ENCODE measurements at regions not wholly inside any gene's neighbourhood (a gene's known extent, or its start where the extent isn't known, plus 50 kb on each side); places are given as distances from the start of the nearest gene placed in this dataset.

DNA sequence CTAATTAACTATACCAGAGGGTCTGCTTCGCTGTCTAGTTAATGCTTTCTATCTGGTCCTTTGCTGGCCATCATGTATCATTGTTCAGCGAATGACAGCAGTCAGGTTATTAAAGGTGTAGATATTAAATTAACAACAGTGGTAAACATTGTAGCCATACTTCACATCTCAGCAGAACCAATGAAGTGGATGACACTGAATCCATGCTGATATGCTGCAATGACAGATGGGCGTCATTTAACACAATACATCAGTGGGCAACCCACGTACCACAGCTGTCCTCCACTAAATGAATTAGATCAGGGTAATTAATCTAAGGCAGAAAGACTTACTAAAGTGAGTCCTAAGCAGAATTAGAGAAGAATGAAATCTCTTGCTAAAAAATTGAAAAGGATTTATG lies 767.2 kb downstream of the NXPH1 start:
- H3K4me3 ChIP-seq (ENCODE audit: low read length), result no peak overlapping the region
- H3K9ac ChIP-seq (ENCODE audit: low read length), result no peak overlapping the region
- H3K4me2 ChIP-seq (ENCODE audit: low read depth, low read length, poor library complexity, severe bottlenecking), result no peak overlapping the region
- no peaks in the 10 kb centered on the region for H4K20me1 ChIP-seq (ENCODE audit: insufficient read depth, low read depth, low read length)
- H3K79me2 ChIP-seq (ENCODE audit: low read length), result no peaks in the 10 kb centered on the region
- H3K4me1 ChIP-seq (ENCODE audit: low read length), result no peaks in the 10 kb centered on the region
- H3K36me3 ChIP-seq (ENCODE audit: insufficient read depth, low read length), result no peaks in the 10 kb centered on the region
- H3K27me3 ChIP-seq (ENCODE audit: low read length), result no peaks in the 10 kb centered on the region
- H3K9me2 ChIP-seq (replicated peaks; ENCODE audit: insufficient read depth, low read length), result no peaks in the 10 kb centered on the region
- DNase-seq, result no peak
- no peak overlapping the region for H2AFZ ChIP-seq (ENCODE audit: low read length)
- no peak overlapping the region for H3K27ac ChIP-seq (ENCODE audit: low read length)
- peaks cover 9% of the 10 kb centered on the region; the same call in 1 of the 2 replicates for H3K9me3 ChIP-seq (ENCODE audit: low read length)

DNA sequence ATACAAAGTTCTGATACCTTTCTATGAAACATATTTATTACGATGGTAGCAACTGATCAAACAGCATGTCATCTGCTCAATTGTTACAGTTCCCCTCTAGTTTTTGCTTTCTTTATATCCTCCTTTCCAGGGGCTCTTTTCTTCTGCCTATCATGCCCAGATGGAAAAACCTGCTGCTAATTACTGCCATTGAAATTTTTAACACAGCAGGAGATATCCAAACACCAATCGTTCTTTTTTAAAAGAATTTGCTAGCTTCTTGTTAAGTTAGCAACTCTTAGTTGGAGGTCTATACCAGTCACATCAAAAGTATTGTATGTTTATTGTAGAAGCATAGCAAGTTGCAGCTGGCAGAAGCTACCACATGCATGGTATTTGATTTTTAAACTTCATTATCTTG lies 768.5 kb downstream of the NXPH1 start:
- Histone ChIP-seq H4K20me1 (ENCODE audit: insufficient read depth, low read depth, low read length) (no peaks in the 10 kb centered on the region), H3K9me3 (ENCODE audit: low read length) (0 out of 2 replicates have a peak, but pooled peaks cover 6% of the 10 kb centered on the region), H3K79me2 (ENCODE audit: low read length) (no peaks in the 10 kb centered on the region), H3K4me2 (ENCODE audit: low read depth, low read length, poor library complexity, severe bottlenecking) (no peak overlapping the region), H2AFZ (ENCODE audit: low read length) (no peak overlapping the region), H3K4me3 (ENCODE audit: low read length) (no peak overlapping the region), H3K36me3 (ENCODE audit: insufficient read depth, low read length) (no peaks in the 10 kb centered on the region), H3K27ac (ENCODE audit: low read length) (no peak overlapping the region), H3K27me3 (ENCODE audit: low read length) (no peaks in the 10 kb centered on the region), H3K9me2 (replicated peaks; ENCODE audit: insufficient read depth, low read length) (no peaks in the 10 kb centered on the region), H3K9ac (ENCODE audit: low read length) (no peak overlapping the region), H3K4me1 (ENCODE audit: low read length) (no peaks in the 10 kb centered on the region)
- DNase-seq, result no peak

DNA sequence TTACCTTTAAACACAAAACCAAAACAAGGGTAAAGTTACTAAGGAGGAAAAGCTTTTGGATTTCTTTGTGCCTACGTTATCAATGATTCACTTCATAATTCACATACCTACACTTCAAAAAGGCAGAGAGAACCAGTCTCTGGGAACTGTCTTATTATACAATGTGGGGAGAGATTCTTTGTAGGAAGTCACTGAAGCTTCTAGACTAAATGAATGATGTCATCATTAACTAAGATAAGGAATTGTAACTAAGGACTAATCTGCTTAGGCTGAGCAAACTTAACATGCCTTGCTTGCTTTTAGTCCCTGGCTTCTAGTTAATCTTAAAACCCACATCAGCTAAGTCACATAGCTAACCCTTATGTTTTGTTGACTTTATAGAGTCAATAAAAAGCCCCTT lies 771.2 kb downstream of the NXPH1 start:
- no peak overlapping the region for H2AFZ ChIP-seq (ENCODE audit: low read length)
- no peaks in the 10 kb centered on the region for H3K79me2 ChIP-seq (ENCODE audit: low read length)
- DNase-seq, result no peak

DNA sequence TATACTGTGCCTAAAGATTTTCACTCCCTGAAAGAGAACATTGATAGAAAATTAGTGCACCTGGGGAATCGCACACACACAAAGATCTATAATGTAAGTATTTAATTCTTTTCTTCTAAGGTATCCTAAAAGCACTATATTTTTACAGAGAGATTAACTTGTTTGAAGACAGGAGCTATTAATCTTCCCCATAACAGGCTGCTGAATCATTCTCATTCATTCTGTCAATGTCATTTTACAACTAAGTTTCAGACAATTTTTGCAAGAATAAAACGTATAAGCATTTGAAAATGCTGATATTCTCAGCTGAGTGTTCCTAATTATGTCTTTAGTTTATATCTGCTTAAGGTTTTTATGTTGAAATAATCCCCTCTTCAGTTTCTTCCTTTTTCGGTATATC lies 776.7 kb downstream of the NXPH1 start:
- Histone ChIP-seq H3K9ac (ENCODE audit: low read length) (no peak overlapping the region), H3K79me2 (ENCODE audit: low read length) (no peaks in the 10 kb centered on the region), H3K36me3 (ENCODE audit: insufficient read depth, low read length) (no peaks in the 10 kb centered on the region), H3K27me3 (ENCODE audit: low read length) (no peaks in the 10 kb centered on the region), H3K9me2 (replicated peaks; ENCODE audit: insufficient read depth, low read length) (no peaks in the 10 kb centered on the region), H4K20me1 (ENCODE audit: insufficient read depth, low read depth, low read length) (no peaks in the 10 kb centered on the region), H3K27ac (ENCODE audit: low read length) (no peak overlapping the region), H3K4me2 (ENCODE audit: low read depth, low read length, poor library complexity, severe bottlenecking) (no peak overlapping the region), H2AFZ (ENCODE audit: low read length) (no peak overlapping the region), H3K4me1 (ENCODE audit: low read length) (no peaks in the 10 kb centered on the region), H3K4me3 (ENCODE audit: low read length) (no peak overlapping the region), H3K9me3 (ENCODE audit: low read length) (peaks cover 12% of the 10 kb centered on the region; the same call in 1 of the 2 replicates)
- DNase-seq, result no peak

More for the DNA sequence above, 771.2 kb downstream of the NXPH1 start:
- Histone ChIP-seq H4K20me1 (ENCODE audit: insufficient read depth, low read depth, low read length) (no peaks in the 10 kb centered on the region), H3K9ac (ENCODE audit: low read length) (no peak overlapping the region), H3K9me3 (ENCODE audit: low read length) (peaks cover 7% of the 10 kb centered on the region; the same call in 1 of the 2 replicates), H3K36me3 (ENCODE audit: insufficient read depth, low read length) (no peaks in the 10 kb centered on the region), H3K27me3 (ENCODE audit: low read length) (no peaks in the 10 kb centered on the region), H3K9me2 (replicated peaks; ENCODE audit: insufficient read depth, low read length) (no peaks in the 10 kb centered on the region), H3K4me1 (ENCODE audit: low read length) (no peaks in the 10 kb centered on the region), H3K4me3 (ENCODE audit: low read length) (no peak overlapping the region), H3K4me2 (ENCODE audit: low read depth, low read length, poor library complexity, severe bottlenecking) (no peak overlapping the region), H3K27ac (ENCODE audit: low read length) (no peak overlapping the region)

DNA sequence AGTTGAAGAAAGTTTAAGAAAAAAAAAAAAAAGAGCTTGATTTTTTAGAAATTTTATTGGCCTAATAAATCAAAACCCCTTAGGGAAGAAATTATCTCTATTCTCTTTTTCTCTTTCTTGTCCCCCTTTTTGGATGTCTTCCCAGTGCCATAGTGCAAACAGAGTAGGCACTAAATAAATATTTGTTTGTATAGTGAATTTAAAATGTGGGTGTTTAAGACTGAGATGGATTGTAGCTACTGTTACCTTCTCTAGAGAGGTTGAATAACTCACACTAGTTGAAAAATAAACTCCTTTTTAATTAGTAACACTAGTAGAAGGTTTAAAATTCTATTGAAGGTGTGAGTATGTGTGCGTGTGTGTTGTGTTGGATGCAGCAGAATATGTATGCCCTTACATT lies 783.8 kb downstream of the NXPH1 start:
- no peaks in the 10 kb centered on the region for H3K36me3 ChIP-seq (ENCODE audit: insufficient read depth, low read length)
- H3K9me2 ChIP-seq (replicated peaks; ENCODE audit: insufficient read depth, low read length), result no peaks in the 10 kb centered on the region
- DNase-seq, result no peak
- H2AFZ ChIP-seq (ENCODE audit: low read length), result no peak overlapping the region
- H3K9me3 ChIP-seq (ENCODE audit: low read length), result peaks cover 31% of the 10 kb centered on the region
- no peaks in the 10 kb centered on the region for H3K79me2 ChIP-seq (ENCODE audit: low read length)
- H4K20me1 ChIP-seq (ENCODE audit: insufficient read depth, low read depth, low read length), result no peaks in the 10 kb centered on the region
- no peak overlapping the region for H3K9ac ChIP-seq (ENCODE audit: low read length)
- H3K4me2 ChIP-seq (ENCODE audit: low read depth, low read length, poor library complexity, severe bottlenecking), result no peak overlapping the region
- no peak overlapping the region for H3K27ac ChIP-seq (ENCODE audit: low read length)
- H3K4me1 ChIP-seq (ENCODE audit: low read length), result no peaks in the 10 kb centered on the region
- no peaks in the 10 kb centered on the region for H3K27me3 ChIP-seq (ENCODE audit: low read length)
- H3K4me3 ChIP-seq (ENCODE audit: low read length), result no peak overlapping the region

DNA sequence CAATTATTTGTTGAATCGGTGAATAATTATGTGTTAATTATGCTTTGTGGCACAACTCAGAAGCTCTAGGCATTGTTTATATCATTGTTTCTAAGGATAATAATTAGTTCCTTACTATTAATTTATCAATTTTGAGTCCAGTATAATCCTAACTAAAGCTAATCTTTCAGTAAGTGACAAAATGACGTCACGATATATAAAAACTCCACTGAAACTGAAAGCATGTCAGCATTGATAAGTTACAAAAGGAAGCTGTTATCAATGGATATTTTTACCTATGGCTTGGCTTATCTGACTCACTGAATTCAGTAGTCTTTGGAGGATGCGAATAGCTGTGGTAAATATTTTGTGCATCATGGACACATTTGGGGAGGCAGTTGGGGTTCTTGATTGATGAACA lies 793.1 kb downstream of the NXPH1 start:
- Histone ChIP-seq H3K27me3 (ENCODE audit: low read length) (no peaks in the 10 kb centered on the region), H3K9me2 (replicated peaks; ENCODE audit: insufficient read depth, low read length) (no peaks in the 10 kb centered on the region), H3K9me3 (ENCODE audit: low read length) (peaks cover 26% of the 10 kb centered on the region; the same call in 1 of the 2 replicates), H3K79me2 (ENCODE audit: low read length) (no peaks in the 10 kb centered on the region), H2AFZ (ENCODE audit: low read length) (no peak overlapping the region), H4K20me1 (ENCODE audit: insufficient read depth, low read depth, low read length) (no peaks in the 10 kb centered on the region), H3K36me3 (ENCODE audit: insufficient read depth, low read length) (no peaks in the 10 kb centered on the region), H3K27ac (ENCODE audit: low read length) (no peak overlapping the region), H3K4me3 (ENCODE audit: low read length) (no peak overlapping the region), H3K4me1 (ENCODE audit: low read length) (no peaks in the 10 kb centered on the region), H3K9ac (ENCODE audit: low read length) (no peak overlapping the region), H3K4me2 (ENCODE audit: low read depth, low read length, poor library complexity, severe bottlenecking) (no peak overlapping the region)
- DNase-seq, result no peak

DNA sequence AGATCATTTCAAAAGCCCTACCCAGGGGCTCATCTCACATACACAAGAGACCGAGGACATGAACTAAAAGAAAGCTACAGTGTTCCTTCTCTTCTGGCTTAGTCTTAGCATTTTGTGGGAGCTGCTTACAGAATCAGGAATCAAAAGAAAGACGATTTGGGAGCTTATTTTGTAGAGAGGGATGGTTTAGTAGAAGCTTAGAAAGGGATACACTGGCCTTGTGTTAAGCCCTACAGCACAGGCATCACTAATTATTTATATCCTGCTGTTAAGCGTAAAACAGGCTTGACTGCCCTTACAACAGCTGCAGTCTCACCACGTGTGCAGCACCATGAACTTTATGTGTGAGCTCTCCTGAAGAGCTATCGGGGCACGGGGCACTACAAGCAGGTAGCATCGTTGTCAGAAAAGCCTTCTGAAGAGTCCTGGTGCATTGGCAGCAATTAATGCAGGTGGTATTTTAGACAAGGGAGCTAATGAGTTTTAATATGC lies 798.3 kb downstream of the NXPH1 start:
- H3K27ac ChIP-seq (ENCODE audit: low read length), result no peak overlapping the region
- peaks cover 17% of the 10 kb centered on the region for H3K9me3 ChIP-seq (ENCODE audit: low read length)
- H3K4me1 ChIP-seq (ENCODE audit: low read length), result no peaks in the 10 kb centered on the region
- H3K27me3 ChIP-seq (ENCODE audit: low read length), result no peaks in the 10 kb centered on the region
- DNase-seq, result no peak
- H3K4me2 ChIP-seq (ENCODE audit: low read depth, low read length, poor library complexity, severe bottlenecking), result no peak overlapping the region
- no peak overlapping the region for H2AFZ ChIP-seq (ENCODE audit: low read length)
- H3K36me3 ChIP-seq (ENCODE audit: insufficient read depth, low read length), result no peaks in the 10 kb centered on the region
- H3K4me3 ChIP-seq (ENCODE audit: low read length), result no peak overlapping the region
- H3K79me2 ChIP-seq (ENCODE audit: low read length), result no peaks in the 10 kb centered on the region
- H3K9ac ChIP-seq (ENCODE audit: low read length), result no peak overlapping the region
- no peaks in the 10 kb centered on the region for H3K9me2 ChIP-seq (replicated peaks; ENCODE audit: insufficient read depth, low read length)
- no peaks in the 10 kb centered on the region for H4K20me1 ChIP-seq (ENCODE audit: insufficient read depth, low read depth, low read length)

DNA sequence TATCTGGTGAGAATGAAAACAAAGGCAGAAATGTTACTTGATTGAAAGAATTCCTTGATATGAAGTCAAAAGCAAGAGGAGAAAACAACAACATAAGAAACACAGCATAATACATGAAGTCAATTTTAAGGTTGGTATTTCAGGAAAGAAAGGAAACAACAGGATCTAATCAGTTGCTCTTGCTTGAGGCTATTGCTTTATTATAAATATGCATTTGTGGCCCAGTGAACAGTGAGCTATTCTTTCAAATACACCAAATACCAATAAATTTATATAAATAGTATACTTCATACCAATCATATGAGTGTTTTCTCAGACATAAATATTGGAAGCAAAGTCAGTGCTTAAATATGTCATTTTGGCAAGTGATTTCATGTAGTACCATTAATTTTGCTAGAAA lies 806.6 kb downstream of the NXPH1 start:
- Histone ChIP-seq H3K4me3 (ENCODE audit: low read length) (no peak overlapping the region), H3K27me3 (ENCODE audit: low read length) (no peaks in the 10 kb centered on the region), H3K9ac (ENCODE audit: low read length) (no peak overlapping the region), H3K27ac (ENCODE audit: low read length) (no peak overlapping the region), H3K9me2 (replicated peaks; ENCODE audit: insufficient read depth, low read length) (no peaks in the 10 kb centered on the region), H2AFZ (ENCODE audit: low read length) (no peak overlapping the region), H3K36me3 (ENCODE audit: insufficient read depth, low read length) (no peaks in the 10 kb centered on the region), H3K9me3 (ENCODE audit: low read length) (peaks cover 17% of the 10 kb centered on the region), H3K4me2 (ENCODE audit: low read depth, low read length, poor library complexity, severe bottlenecking) (no peak overlapping the region), H4K20me1 (ENCODE audit: insufficient read depth, low read depth, low read length) (no peaks in the 10 kb centered on the region), H3K79me2 (ENCODE audit: low read length) (no peaks in the 10 kb centered on the region), H3K4me1 (ENCODE audit: low read length) (no peaks in the 10 kb centered on the region)
- no peak for DNase-seq

DNA sequence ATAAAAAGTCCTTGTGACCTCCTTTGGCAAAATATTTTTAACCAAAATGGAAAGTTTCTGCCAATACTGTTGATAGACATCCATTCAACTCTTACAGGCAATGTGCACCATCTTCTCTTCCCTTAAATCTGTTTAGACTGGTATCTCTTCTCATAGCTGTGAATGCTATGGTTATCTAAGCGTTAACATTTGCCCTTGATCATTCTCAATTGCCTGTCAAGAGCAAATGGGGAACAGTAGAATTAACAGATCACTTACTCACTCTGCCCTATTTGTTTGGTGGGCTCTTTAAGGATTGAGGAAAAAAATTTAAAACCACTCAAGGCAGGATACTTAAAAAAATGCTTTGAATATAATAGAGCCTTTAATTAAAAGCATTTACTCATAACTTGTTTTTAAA lies 808.4 kb downstream of the NXPH1 start:
- no peak for DNase-seq
- H4K20me1 ChIP-seq (ENCODE audit: insufficient read depth, low read depth, low read length), result no peaks in the 10 kb centered on the region
- H3K9me2 ChIP-seq (replicated peaks; ENCODE audit: insufficient read depth, low read length), result no peaks in the 10 kb centered on the region
- H3K4me1 ChIP-seq (ENCODE audit: low read length), result no peaks in the 10 kb centered on the region
- no peak overlapping the region for H2AFZ ChIP-seq (ENCODE audit: low read length)
- no peak overlapping the region for H3K4me2 ChIP-seq (ENCODE audit: low read depth, low read length, poor library complexity, severe bottlenecking)
- no peaks in the 10 kb centered on the region for H3K79me2 ChIP-seq (ENCODE audit: low read length)
- H3K9ac ChIP-seq (ENCODE audit: low read length), result no peak overlapping the region
- H3K27me3 ChIP-seq (ENCODE audit: low read length), result no peaks in the 10 kb centered on the region
- no peak overlapping the region for H3K4me3 ChIP-seq (ENCODE audit: low read length)
- H3K9me3 ChIP-seq (ENCODE audit: low read length), result peaks cover 12% of the 10 kb centered on the region; the same call in 1 of the 2 replicates
- H3K27ac ChIP-seq (ENCODE audit: low read length), result no peak overlapping the region
- no peaks in the 10 kb centered on the region for H3K36me3 ChIP-seq (ENCODE audit: insufficient read depth, low read length)

Data from Karpas-422 (cell line).